CD4-positive, alpha-beta T cell treated with Interleukin-1 beta for 1 hour (primary cell): ENCODE measurements at regions not wholly inside any gene's neighbourhood (a gene's known extent, or its start where the extent isn't known, plus 50 kb on each side); places are given as distances from the start of the nearest gene placed in this dataset.
"Not testable (repeated sequence)": the region's sequence is repeated elsewhere in the genome, so short reads cannot be mapped to it uniquely, and the experiment has no call there.

Experiments used
- DNase-seq, 2 donors: peaks; one replicate each; pipeline ENCODE4 v3.0.0-alpha.2; 2020 to 2022

GRCh38 chr1:212155219-212155618 lies 119.7 kb downstream of the DTL start:
- no peak for DNase-seq

- DNase-seq: no peak
Observed at GRCh38 chr1:212157252-212157651, 121.7 kb downstream of the DTL start.

GRCh38 chr1:212158912-212159796 lies 123.6 kb downstream of the DTL start:
- peak; percentile 3 to 28 for DNase-seq

GRCh38 chr1:212161231-212161781 lies 123.9 kb upstream of the PPP2R5A start:
- no peak for DNase-seq

GRCh38 chr1:212162635-212163034 lies 122.6 kb upstream of the PPP2R5A start:
- peak in 1 of 2 donors; percentile 16 for DNase-seq

- no peak for DNase-seq
Observed at GRCh38 chr1:212164095-212164872, 120.9 kb upstream of the PPP2R5A start.

- no peak for DNase-seq
Observed at GRCh38 chr1:212166244-212166643, 119.0 kb upstream of the PPP2R5A start.

GRCh38 chr1:212166644-212167043 lies 118.6 kb upstream of the PPP2R5A start:
- no peak for DNase-seq

GRCh38 chr1:212167098-212167497 lies 118.1 kb upstream of the PPP2R5A start:
- peak in 1 of 2 donors; percentile 9 for DNase-seq

GRCh38 chr1:212173567-212173966 lies 111.6 kb upstream of the PPP2R5A start:
- DNase-seq: no peak

GRCh38 chr1:212174295-212174694 lies 110.9 kb upstream of the PPP2R5A start:
- not testable (repeated sequence) for DNase-seq

- DNase-seq: no peak
Observed at GRCh38 chr1:212177542-212177941, 107.7 kb upstream of the PPP2R5A start.

GRCh38 chr1:212178851-212179250 lies 106.4 kb upstream of the PPP2R5A start:
- DNase-seq: no peak

- DNase-seq: no peak
Observed at GRCh38 chr1:212179394-212180076, 105.7 kb upstream of the PPP2R5A start.

GRCh38 chr1:212181015-212181882 lies 104.0 kb upstream of the PPP2R5A start:
- DNase-seq: no peak

GRCh38 chr1:212182171-212182570 lies 103.0 kb upstream of the PPP2R5A start:
- DNase-seq: no peak

- no peak for DNase-seq
Observed at GRCh38 chr1:212182579-212182978, 102.6 kb upstream of the PPP2R5A start.

- DNase-seq: peak; percentile 15 to 24
Observed at GRCh38 chr1:212186427-212187207, 98.6 kb upstream of the PPP2R5A start.

GRCh38 chr1:212188599-212189351 lies 96.4 kb upstream of the PPP2R5A start:
- peak in 1 of 2 donors; percentile 5 for DNase-seq

- no peak for DNase-seq
Observed at GRCh38 chr1:212189352-212189738, 95.9 kb upstream of the PPP2R5A start.
